SU-DHL-6 (cell line): ENCODE measurements at regions not wholly inside any gene's neighbourhood (a gene's known extent, or its start where the extent isn't known, plus 50 kb on each side); places are given as distances from the start of the nearest gene placed in this dataset.

Experiments used
- H2AFZ ChIP-seq: fragments of 200-600 bp; sonication (generic); 2 replicates; pipeline ENCODE4 v1.6.1; 2014; ENCODE audit warnings: low read depth, mild to moderate bottlenecking, moderate library complexity, mixed read lengths, antibody characterized with exemption, low read length; ENCODE audit not compliant: severe bottlenecking
- H3F3A ChIP-seq: fragments of 200-600 bp; shearing (Covaris generic); 2 replicates; pipeline ENCODE4 v1.6.0; 2016; ENCODE audit warnings: antibody characterized with exemption, mild to moderate bottlenecking; ENCODE audit not compliant: insufficient read depth
- H3K27ac ChIP-seq: fragments of 200-600 bp; sonication (generic); 2 replicates; pipeline ENCODE4 v1.5.1; 2016; ENCODE audit warnings: low read depth, mild to moderate bottlenecking, low read length, moderate library complexity, mixed read lengths
- H3K27me3 ChIP-seq: fragments of 200-600 bp; sonication (generic), shearing (Covaris generic); 2 replicates; pipeline ENCODE4 v1.6.0; 2014; ENCODE audit warnings: mild to moderate bottlenecking, low read length
- H3K36me3 ChIP-seq: fragments of 200-600 bp; sonication (generic); 2 replicates; pipeline ENCODE4 v1.6.1; 2014; ENCODE audit warnings: mild to moderate bottlenecking, low read length, mixed read lengths
- H3K4me2 ChIP-seq: fragments of 300-600, 200-600 bp; shearing (Covaris generic), sonication (generic); 2 replicates; pipeline ENCODE4 v1.6.0; 2014; ENCODE audit warnings: low read length, low read depth, mild to moderate bottlenecking; ENCODE audit not compliant: poor library complexity, severe bottlenecking
- H3K4me3 ChIP-seq: fragments of 200-600 bp; sonication (generic); 2 replicates; pipeline ENCODE4 v1.5.1; 2014; ENCODE audit warnings: antibody characterized with exemption, low read length, mild to moderate bottlenecking, mixed read lengths; ENCODE audit not compliant: insufficient read depth, poor library complexity, severe bottlenecking
- H3K79me2 ChIP-seq: fragments of 200-600 bp; sonication (generic); 2 replicates; pipeline ENCODE4 v1.6.1; 2014; ENCODE audit warnings: mild to moderate bottlenecking, low read length, moderate library complexity; ENCODE audit not compliant: insufficient read depth
- H3K9ac ChIP-seq: fragments of 200-600 bp; sonication (generic); 2 replicates; pipeline ENCODE4 v1.7.0; 2014; ENCODE audit warnings: mild to moderate bottlenecking, low read length
- H3K9me2 ChIP-seq: fragments of 200-600 bp; sonication (generic); replicated peaks from 2 replicates; pipeline ENCODE4 v1.6.1; 2014; ENCODE audit warnings: low read length; ENCODE audit not compliant: insufficient read depth
- H3K9me3 ChIP-seq: fragments of 200-600 bp; sonication (generic); 2 replicates; pipeline ENCODE4 v1.6.1; 2014; ENCODE audit warnings: low read length, mixed read lengths; ENCODE audit not compliant: insufficient read depth
- H4K20me1 ChIP-seq: fragments of 200-600 bp; sonication (generic); 2 replicates; pipeline ENCODE4 v1.6.1; 2014; ENCODE audit warnings: low read depth, mild to moderate bottlenecking, antibody characterized with exemption, low read length, moderate library complexity, mixed read lengths
- EZH2phosphoT487 ChIP-seq: fragments of 200-600 bp; sonication (generic), shearing (Covaris generic); conservative IDR thresholded peaks from 2 replicates; pipeline ENCODE4 v1.6.1; 2018; ENCODE audit warnings: mild to moderate bottlenecking, antibody characterized with exemption, low read length, moderate library complexity, mixed read lengths
- TF ChIP-seq, protein P1 (sequence below): fragments of 200-600 bp; sonication (generic); IDR thresholded peaks from one replicate; pipeline ENCODE4 v1.5.1; 2017; ENCODE audit warnings: antibody characterized with exemption, mild to moderate bottlenecking, low read length, moderate library complexity; ENCODE audit not compliant: insufficient read depth, poor library complexity, severe bottlenecking

GRCh38 chr3:19029837-19030521, 118.3 kb upstream of the KCNH8 start:
- no peaks in the 10 kb centered on the region for H3K9me2 ChIP-seq
- H3F3A ChIP-seq, result no peaks in the 10 kb centered on the region
- H3K36me3 ChIP-seq, result no peaks in the 10 kb centered on the region
- no peaks in the 10 kb centered on the region for H3K27me3 ChIP-seq
- no peaks in the 10 kb centered on the region for H4K20me1 ChIP-seq
- H3K4me3 ChIP-seq, result no peak overlapping the region
- no peak for TF ChIP-seq EZH2phosphoT487
- TF ChIP-seq, protein P1, sequence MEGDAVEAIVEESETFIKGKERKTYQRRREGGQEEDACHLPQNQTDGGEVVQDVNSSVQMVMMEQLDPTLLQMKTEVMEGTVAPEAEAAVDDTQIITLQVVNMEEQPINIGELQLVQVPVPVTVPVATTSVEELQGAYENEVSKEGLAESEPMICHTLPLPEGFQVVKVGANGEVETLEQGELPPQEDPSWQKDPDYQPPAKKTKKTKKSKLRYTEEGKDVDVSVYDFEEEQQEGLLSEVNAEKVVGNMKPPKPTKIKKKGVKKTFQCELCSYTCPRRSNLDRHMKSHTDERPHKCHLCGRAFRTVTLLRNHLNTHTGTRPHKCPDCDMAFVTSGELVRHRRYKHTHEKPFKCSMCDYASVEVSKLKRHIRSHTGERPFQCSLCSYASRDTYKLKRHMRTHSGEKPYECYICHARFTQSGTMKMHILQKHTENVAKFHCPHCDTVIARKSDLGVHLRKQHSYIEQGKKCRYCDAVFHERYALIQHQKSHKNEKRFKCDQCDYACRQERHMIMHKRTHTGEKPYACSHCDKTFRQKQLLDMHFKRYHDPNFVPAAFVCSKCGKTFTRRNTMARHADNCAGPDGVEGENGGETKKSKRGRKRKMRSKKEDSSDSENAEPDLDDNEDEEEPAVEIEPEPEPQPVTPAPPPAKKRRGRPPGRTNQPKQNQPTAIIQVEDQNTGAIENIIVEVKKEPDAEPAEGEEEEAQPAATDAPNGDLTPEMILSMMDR, result no peak
- H2AFZ ChIP-seq, result no peak overlapping the region
- no peak overlapping the region for H3K4me2 ChIP-seq
- no peak overlapping the region for H3K27ac ChIP-seq
- H3K79me2 ChIP-seq, result no peaks in the 10 kb centered on the region
- no peak overlapping the region for H3K9ac ChIP-seq
- no peaks in the 10 kb centered on the region for H3K9me3 ChIP-seq

- no peak overlapping the region for H2AFZ ChIP-seq
- H3K9me2 ChIP-seq, result no peaks in the 10 kb centered on the region
- H3K79me2 ChIP-seq, result no peaks in the 10 kb centered on the region
- no peaks in the 10 kb centered on the region for H3K9me3 ChIP-seq
- TF ChIP-seq, protein P1, result no peak
- no peak for TF ChIP-seq EZH2phosphoT487
- no peak overlapping the region for H3K4me2 ChIP-seq
- H3K27me3 ChIP-seq, result no peaks in the 10 kb centered on the region
- no peak overlapping the region for H3K9ac ChIP-seq
- no peak overlapping the region for H3K27ac ChIP-seq
- H3F3A ChIP-seq, result no peaks in the 10 kb centered on the region
- H4K20me1 ChIP-seq, result no peaks in the 10 kb centered on the region
- no peak overlapping the region for H3K4me3 ChIP-seq
- H3K36me3 ChIP-seq, result no peaks in the 10 kb centered on the region
Observed at GRCh38 chr3:19025441-19025840, 122.9 kb upstream of the KCNH8 start.

DNA sequence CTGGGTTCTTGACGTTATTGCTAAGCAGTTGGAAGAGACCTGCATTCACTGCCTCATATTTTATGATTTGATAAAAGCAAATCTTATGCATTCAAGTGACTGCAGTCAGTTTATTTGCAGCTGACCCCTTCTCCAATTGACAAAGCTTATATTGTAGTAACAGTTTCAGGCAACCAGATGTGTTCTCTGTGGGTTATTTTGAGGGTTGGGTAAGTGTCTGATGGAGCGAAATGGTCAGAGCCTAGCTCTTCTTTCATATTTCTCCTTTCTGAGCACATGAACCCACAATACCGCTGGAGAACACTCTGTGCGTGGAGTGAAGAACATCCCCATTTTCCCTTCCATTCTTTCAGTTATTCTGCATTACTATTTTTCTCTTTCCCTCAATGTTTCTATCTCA, 125.8 kb upstream of the KCNH8 start:
- no peak overlapping the region for H2AFZ ChIP-seq
- no peaks in the 10 kb centered on the region for H3K9me3 ChIP-seq
- no peak overlapping the region for H3K4me2 ChIP-seq
- H3K9me2 ChIP-seq, result no peaks in the 10 kb centered on the region
- no peaks in the 10 kb centered on the region for H3K79me2 ChIP-seq
- H3K27me3 ChIP-seq, result no peaks in the 10 kb centered on the region
- H4K20me1 ChIP-seq, result no peaks in the 10 kb centered on the region
- no peak overlapping the region for H3K9ac ChIP-seq
- no peak overlapping the region for H3K4me3 ChIP-seq
- TF ChIP-seq, protein P1, result no peak
- TF ChIP-seq EZH2phosphoT487, result no peak
- no peak overlapping the region for H3K27ac ChIP-seq
- H3K36me3 ChIP-seq, result no peaks in the 10 kb centered on the region
- H3F3A ChIP-seq, result no peaks in the 10 kb centered on the region
